Thyroid gland (tissue), 4 donors: ENCODE measurements at regions not wholly inside any gene's neighbourhood (a gene's known extent, or its start where the extent isn't known, plus 50 kb on each side); places are given as distances from the start of the nearest gene placed in this dataset.

Source experiments
- POLR2A ChIP-seq, 2 donors: fragments of 450-650 bp; IDR thresholded peaks; one replicate each; pipeline ENCODE4 v1.6.1; 2017; ENCODE audit warnings: antibody characterized with exemption in 2 of 2, mild to moderate bottlenecking in 2 of 2, moderate library complexity in 1 of 2
- TF ChIP-seq, protein P1 (sequence below), 6 experiments: fragments of 200-600 bp in 3 of 6; fragments of 450-650 bp in 3 of 6; sonication (generic) in 3 of 6; IDR thresholded peaks; one replicate each; pipeline ENCODE4 v1.5.1; 2016 to 2019; ENCODE audit warnings: antibody characterized with exemption in 6 of 6, mild to moderate bottlenecking in 2 of 6, inconsistent platforms in 1 of 6, moderate library complexity in 1 of 6

GRCh38 chr7:157476654-157477549 lies 140.1 kb downstream of the DNAJB6 start:
- TF ChIP-seq, protein P1, sequence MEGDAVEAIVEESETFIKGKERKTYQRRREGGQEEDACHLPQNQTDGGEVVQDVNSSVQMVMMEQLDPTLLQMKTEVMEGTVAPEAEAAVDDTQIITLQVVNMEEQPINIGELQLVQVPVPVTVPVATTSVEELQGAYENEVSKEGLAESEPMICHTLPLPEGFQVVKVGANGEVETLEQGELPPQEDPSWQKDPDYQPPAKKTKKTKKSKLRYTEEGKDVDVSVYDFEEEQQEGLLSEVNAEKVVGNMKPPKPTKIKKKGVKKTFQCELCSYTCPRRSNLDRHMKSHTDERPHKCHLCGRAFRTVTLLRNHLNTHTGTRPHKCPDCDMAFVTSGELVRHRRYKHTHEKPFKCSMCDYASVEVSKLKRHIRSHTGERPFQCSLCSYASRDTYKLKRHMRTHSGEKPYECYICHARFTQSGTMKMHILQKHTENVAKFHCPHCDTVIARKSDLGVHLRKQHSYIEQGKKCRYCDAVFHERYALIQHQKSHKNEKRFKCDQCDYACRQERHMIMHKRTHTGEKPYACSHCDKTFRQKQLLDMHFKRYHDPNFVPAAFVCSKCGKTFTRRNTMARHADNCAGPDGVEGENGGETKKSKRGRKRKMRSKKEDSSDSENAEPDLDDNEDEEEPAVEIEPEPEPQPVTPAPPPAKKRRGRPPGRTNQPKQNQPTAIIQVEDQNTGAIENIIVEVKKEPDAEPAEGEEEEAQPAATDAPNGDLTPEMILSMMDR (IDR thresholded peaks at IDR 0.05): no peak
- TF ChIP-seq POLR2A (IDR thresholded peaks at IDR 0.05): no peak
